ENCODE measurements at regions not wholly inside any gene's neighbourhood (a gene's known extent, or its start where the extent isn't known, plus 50 kb on each side); places are given as distances from the start of the nearest gene placed in this dataset.

DNA sequence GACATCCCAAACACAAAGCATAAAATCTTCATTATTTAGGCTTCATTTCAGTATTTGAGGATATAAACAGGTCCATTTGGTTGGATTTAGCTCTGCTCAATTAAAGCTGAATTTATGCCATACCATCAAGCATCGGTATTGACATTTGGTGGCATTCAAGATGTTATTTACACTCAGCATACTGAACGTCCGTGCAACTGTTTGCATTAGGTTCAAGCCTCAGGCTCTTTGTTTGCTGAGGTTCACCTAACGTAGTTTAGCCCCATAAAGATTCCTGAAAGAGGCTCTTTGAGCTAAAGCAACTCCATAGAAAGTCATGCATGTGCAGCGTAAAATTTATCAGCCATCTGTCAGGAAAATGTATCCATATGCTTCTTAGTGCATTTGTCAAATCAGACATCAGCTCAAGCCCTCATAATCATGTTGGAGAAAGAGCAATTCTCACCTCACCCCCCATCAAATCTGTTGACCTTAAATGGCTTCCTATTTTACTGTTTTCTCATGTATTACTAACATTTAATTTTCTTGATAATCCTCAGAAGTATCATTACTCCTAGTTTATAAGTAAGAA, 366.9 kb downstream of the EPHA4 start:
- TF ChIP-seq, protein P1, sequence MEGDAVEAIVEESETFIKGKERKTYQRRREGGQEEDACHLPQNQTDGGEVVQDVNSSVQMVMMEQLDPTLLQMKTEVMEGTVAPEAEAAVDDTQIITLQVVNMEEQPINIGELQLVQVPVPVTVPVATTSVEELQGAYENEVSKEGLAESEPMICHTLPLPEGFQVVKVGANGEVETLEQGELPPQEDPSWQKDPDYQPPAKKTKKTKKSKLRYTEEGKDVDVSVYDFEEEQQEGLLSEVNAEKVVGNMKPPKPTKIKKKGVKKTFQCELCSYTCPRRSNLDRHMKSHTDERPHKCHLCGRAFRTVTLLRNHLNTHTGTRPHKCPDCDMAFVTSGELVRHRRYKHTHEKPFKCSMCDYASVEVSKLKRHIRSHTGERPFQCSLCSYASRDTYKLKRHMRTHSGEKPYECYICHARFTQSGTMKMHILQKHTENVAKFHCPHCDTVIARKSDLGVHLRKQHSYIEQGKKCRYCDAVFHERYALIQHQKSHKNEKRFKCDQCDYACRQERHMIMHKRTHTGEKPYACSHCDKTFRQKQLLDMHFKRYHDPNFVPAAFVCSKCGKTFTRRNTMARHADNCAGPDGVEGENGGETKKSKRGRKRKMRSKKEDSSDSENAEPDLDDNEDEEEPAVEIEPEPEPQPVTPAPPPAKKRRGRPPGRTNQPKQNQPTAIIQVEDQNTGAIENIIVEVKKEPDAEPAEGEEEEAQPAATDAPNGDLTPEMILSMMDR (IDR thresholded peaks at IDR 0.05), result no peak
- TF ChIP-seq POLR2A (IDR thresholded peaks at IDR 0.05), result no peak

All from thyroid gland (tissue), 4 donors.